ENCODE measurements at regions not wholly inside any gene's neighbourhood (a gene's known extent, or its start where the extent isn't known, plus 50 kb on each side); places are given as distances from the start of the nearest gene placed in this dataset.

- Histone ChIP-seq H3K27me3 (replicated peaks in 2 of 5; ENCODE audit: control insufficient read depth in 4 of 5, insufficient read depth in 5 of 5, low read length in 4 of 5) (no peaks in the 10 kb centered on the region), H3K27ac (ENCODE audit: insufficient read depth in 1 of 2, low read depth in 1 of 2, low read length in 2 of 2, poor library complexity in 1 of 2, severe bottlenecking in 2 of 2) (no peak overlapping the region), H3K4me3 (ENCODE audit: control insufficient read depth in 1 of 7, extremely low read depth in 1 of 7, insufficient read depth in 4 of 7, low read depth in 2 of 7, low read length in 6 of 7) (no peak overlapping the region), H3K9me3 (ENCODE audit: control extremely low read depth in 1 of 5, control insufficient read depth in 4 of 5, insufficient read depth in 2 of 5, low read depth in 1 of 5, low read length in 4 of 5) (peaks cover 0 to 3% (median 0%) of the 10 kb centered on the region in 5 experiments), H3K36me3 (ENCODE audit: control insufficient read depth in 4 of 4, insufficient read depth in 4 of 4, low read length in 3 of 4) (no peaks in the 10 kb centered on the region), H3K4me1 (ENCODE audit: control extremely low read depth in 1 of 4, control insufficient read depth in 4 of 4, insufficient read depth in 4 of 4, low read length in 3 of 4) (no peaks in the 10 kb centered on the region)
- DNase-seq: no peak
- 97% methylated on average over 5 of the region's 5 CpGs for WGBS (ENCODE audit: insufficient coverage)
- POLR2A ChIA-PET: no interaction called here
- CTCF ChIA-PET: no interaction called here
Measured at GRCh38 chr18:72375618-72376017, 168.5 kb downstream of the CBLN2 start.

- CTCF ChIA-PET: no interaction called here
- Histone ChIP-seq H3K36me3 (ENCODE audit: control insufficient read depth in 4 of 4, insufficient read depth in 4 of 4, low read length in 3 of 4) (no peaks in the 10 kb centered on the region), H3K4me3 (ENCODE audit: control insufficient read depth in 1 of 7, extremely low read depth in 1 of 7, insufficient read depth in 4 of 7, low read depth in 2 of 7, low read length in 6 of 7) (no peak overlapping the region), H3K27ac (ENCODE audit: insufficient read depth in 1 of 2, low read depth in 1 of 2, low read length in 2 of 2, poor library complexity in 1 of 2, severe bottlenecking in 2 of 2) (no peak overlapping the region), H3K9me3 (ENCODE audit: control extremely low read depth in 1 of 5, control insufficient read depth in 4 of 5, insufficient read depth in 2 of 5, low read depth in 1 of 5, low read length in 4 of 5) (peaks cover 0 to 5% (median 0%) of the 10 kb centered on the region in 5 experiments), H3K27me3 (replicated peaks in 2 of 5; ENCODE audit: control insufficient read depth in 4 of 5, insufficient read depth in 5 of 5, low read length in 4 of 5) (no peaks in the 10 kb centered on the region), H3K4me1 (ENCODE audit: control extremely low read depth in 1 of 4, control insufficient read depth in 4 of 4, insufficient read depth in 4 of 4, low read length in 3 of 4) (no peaks in the 10 kb centered on the region)
- POLR2A ChIA-PET: no interaction called here
- DNase-seq: no peak
Measured at GRCh38 chr18:72372076-72372475, 172.1 kb downstream of the CBLN2 start.

- Histone ChIP-seq H3K36me3 (ENCODE audit: control insufficient read depth in 4 of 4, insufficient read depth in 4 of 4, low read length in 3 of 4) (no peaks in the 10 kb centered on the region), H3K27ac (ENCODE audit: insufficient read depth in 1 of 2, low read depth in 1 of 2, low read length in 2 of 2, poor library complexity in 1 of 2, severe bottlenecking in 2 of 2) (no peak overlapping the region), H3K4me1 (ENCODE audit: control extremely low read depth in 1 of 4, control insufficient read depth in 4 of 4, insufficient read depth in 4 of 4, low read length in 3 of 4) (no peaks in the 10 kb centered on the region), H3K27me3 (replicated peaks in 2 of 5; ENCODE audit: control insufficient read depth in 4 of 5, insufficient read depth in 5 of 5, low read length in 4 of 5) (no peaks in the 10 kb centered on the region), H3K4me3 (ENCODE audit: control insufficient read depth in 1 of 7, extremely low read depth in 1 of 7, insufficient read depth in 4 of 7, low read depth in 2 of 7, low read length in 6 of 7) (no peak overlapping the region), H3K9me3 (ENCODE audit: control extremely low read depth in 1 of 5, control insufficient read depth in 4 of 5, insufficient read depth in 2 of 5, low read depth in 1 of 5, low read length in 4 of 5) (peaks cover 0 to 5% (median 0%) of the 10 kb centered on the region in 5 experiments)
- no peak for DNase-seq
- ChIA-PET CTCF (no interaction called here), POLR2A (no interaction called here)
- WGBS (ENCODE audit: insufficient coverage): no CpG with 5 or more reads among the region's 1 CpG
Measured at GRCh38 chr18:72368308-72368707, 175.8 kb downstream of the CBLN2 start.

GRCh38 chr18:72360634-72361033 lies 183.5 kb downstream of the CBLN2 start:
- Histone ChIP-seq H3K27ac (ENCODE audit: insufficient read depth in 1 of 2, low read depth in 1 of 2, low read length in 2 of 2, poor library complexity in 1 of 2, severe bottlenecking in 2 of 2) (no peak overlapping the region), H3K9me3 (ENCODE audit: control extremely low read depth in 1 of 5, control insufficient read depth in 4 of 5, insufficient read depth in 2 of 5, low read depth in 1 of 5, low read length in 4 of 5) (no peaks in the 10 kb centered on the region), H3K4me3 (ENCODE audit: control insufficient read depth in 1 of 7, extremely low read depth in 1 of 7, insufficient read depth in 4 of 7, low read depth in 2 of 7, low read length in 6 of 7) (no peak overlapping the region), H3K27me3 (replicated peaks in 2 of 5; ENCODE audit: control insufficient read depth in 4 of 5, insufficient read depth in 5 of 5, low read length in 4 of 5) (no peaks in the 10 kb centered on the region), H3K36me3 (ENCODE audit: control insufficient read depth in 4 of 4, insufficient read depth in 4 of 4, low read length in 3 of 4) (no peaks in the 10 kb centered on the region), H3K4me1 (ENCODE audit: control extremely low read depth in 1 of 4, control insufficient read depth in 4 of 4, insufficient read depth in 4 of 4, low read length in 3 of 4) (peaks cover 0 to 3% (median 0%) of the 10 kb centered on the region in 4 experiments)
- WGBS (ENCODE audit: insufficient coverage): 54% methylated on average over 3 of the region's 4 CpGs
- DNase-seq: no peak
- POLR2A ChIA-PET: no interaction called here
- CTCF ChIA-PET: no interaction called here

GRCh38 chr18:72342933-72343332 lies 201.2 kb downstream of the CBLN2 start:
- POLR2A ChIA-PET: no interaction called here
- Histone ChIP-seq H3K36me3 (ENCODE audit: control insufficient read depth in 4 of 4, insufficient read depth in 4 of 4, low read length in 3 of 4) (no peaks in the 10 kb centered on the region), H3K4me1 (ENCODE audit: control extremely low read depth in 1 of 4, control insufficient read depth in 4 of 4, insufficient read depth in 4 of 4, low read length in 3 of 4) (no peaks in the 10 kb centered on the region), H3K9me3 (ENCODE audit: control extremely low read depth in 1 of 5, control insufficient read depth in 4 of 5, insufficient read depth in 2 of 5, low read depth in 1 of 5, low read length in 4 of 5) (no peaks in the 10 kb centered on the region), H3K27ac (ENCODE audit: insufficient read depth in 1 of 2, low read depth in 1 of 2, low read length in 2 of 2, poor library complexity in 1 of 2, severe bottlenecking in 2 of 2) (no peak overlapping the region), H3K27me3 (replicated peaks in 2 of 5; ENCODE audit: control insufficient read depth in 4 of 5, insufficient read depth in 5 of 5, low read length in 4 of 5) (no peaks in the 10 kb centered on the region), H3K4me3 (ENCODE audit: control insufficient read depth in 1 of 7, extremely low read depth in 1 of 7, insufficient read depth in 4 of 7, low read depth in 2 of 7, low read length in 6 of 7) (no peak overlapping the region)
- no CpG with 5 or more reads among the region's 2 CpGs for WGBS (ENCODE audit: insufficient coverage)
- DNase-seq: no peak
- CTCF ChIA-PET: no interaction called here

- no peaks in the 10 kb centered on the region for H3K9me3 ChIP-seq (ENCODE audit: control extremely low read depth in 1 of 5, control insufficient read depth in 4 of 5, insufficient read depth in 2 of 5, low read depth in 1 of 5, low read length in 4 of 5)
- no peak overlapping the region for H3K4me3 ChIP-seq (ENCODE audit: control insufficient read depth in 1 of 7, extremely low read depth in 1 of 7, insufficient read depth in 4 of 7, low read depth in 2 of 7, low read length in 6 of 7)
- DNase-seq: no peak
- POLR2A ChIA-PET: no interaction called here
- no CpG with 5 or more reads among the region's 1 CpG for WGBS (ENCODE audit: insufficient coverage)
- H3K27me3 ChIP-seq (replicated peaks in 2 of 5; ENCODE audit: control insufficient read depth in 4 of 5, insufficient read depth in 5 of 5, low read length in 4 of 5): no peaks in the 10 kb centered on the region
- H3K27ac ChIP-seq (ENCODE audit: insufficient read depth in 1 of 2, low read depth in 1 of 2, low read length in 2 of 2, poor library complexity in 1 of 2, severe bottlenecking in 2 of 2): no peak overlapping the region
- no peaks in the 10 kb centered on the region for H3K36me3 ChIP-seq (ENCODE audit: control insufficient read depth in 4 of 4, insufficient read depth in 4 of 4, low read length in 3 of 4)
- no peaks in the 10 kb centered on the region for H3K4me1 ChIP-seq (ENCODE audit: control extremely low read depth in 1 of 4, control insufficient read depth in 4 of 4, insufficient read depth in 4 of 4, low read length in 3 of 4)
- CTCF ChIA-PET: no interaction called here
Measured at GRCh38 chr18:72339976-72340375, 204.2 kb downstream of the CBLN2 start.

GRCh38 chr18:72336786-72337185 lies 207.4 kb downstream of the CBLN2 start:
- POLR2A ChIA-PET: no interaction called here
- CTCF ChIA-PET: no interaction called here
- no peak for DNase-seq
- H3K4me1 ChIP-seq (ENCODE audit: control extremely low read depth in 1 of 4, control insufficient read depth in 4 of 4, insufficient read depth in 4 of 4, low read length in 3 of 4): no peaks in the 10 kb centered on the region
- H3K4me3 ChIP-seq (ENCODE audit: control insufficient read depth in 1 of 7, extremely low read depth in 1 of 7, insufficient read depth in 4 of 7, low read depth in 2 of 7, low read length in 6 of 7): no peak overlapping the region
- no peaks in the 10 kb centered on the region for H3K9me3 ChIP-seq (ENCODE audit: control extremely low read depth in 1 of 5, control insufficient read depth in 4 of 5, insufficient read depth in 2 of 5, low read depth in 1 of 5, low read length in 4 of 5)
- H3K27me3 ChIP-seq (replicated peaks in 2 of 5; ENCODE audit: control insufficient read depth in 4 of 5, insufficient read depth in 5 of 5, low read length in 4 of 5): no peaks in the 10 kb centered on the region
- H3K36me3 ChIP-seq (ENCODE audit: control insufficient read depth in 4 of 4, insufficient read depth in 4 of 4, low read length in 3 of 4): no peaks in the 10 kb centered on the region
- H3K27ac ChIP-seq (ENCODE audit: insufficient read depth in 1 of 2, low read depth in 1 of 2, low read length in 2 of 2, poor library complexity in 1 of 2, severe bottlenecking in 2 of 2): no peak overlapping the region

- Histone ChIP-seq H3K27me3 (replicated peaks in 2 of 5; ENCODE audit: control insufficient read depth in 4 of 5, insufficient read depth in 5 of 5, low read length in 4 of 5) (no peaks in the 10 kb centered on the region), H3K4me1 (ENCODE audit: control extremely low read depth in 1 of 4, control insufficient read depth in 4 of 4, insufficient read depth in 4 of 4, low read length in 3 of 4) (no peaks in the 10 kb centered on the region), H3K4me3 (ENCODE audit: control insufficient read depth in 1 of 7, extremely low read depth in 1 of 7, insufficient read depth in 4 of 7, low read depth in 2 of 7, low read length in 6 of 7) (no peak overlapping the region), H3K9me3 (ENCODE audit: control extremely low read depth in 1 of 5, control insufficient read depth in 4 of 5, insufficient read depth in 2 of 5, low read depth in 1 of 5, low read length in 4 of 5) (no peaks in the 10 kb centered on the region), H3K36me3 (ENCODE audit: control insufficient read depth in 4 of 4, insufficient read depth in 4 of 4, low read length in 3 of 4) (no peaks in the 10 kb centered on the region), H3K27ac (ENCODE audit: insufficient read depth in 1 of 2, low read depth in 1 of 2, low read length in 2 of 2, poor library complexity in 1 of 2, severe bottlenecking in 2 of 2) (no peak overlapping the region)
- ChIA-PET POLR2A (no interaction called here), CTCF (interaction anchor here (1.2 kb wide), 1 partner anchor 71 kb away, joined by 3 read pairs; no protein-coding TSS in a partner anchor)
- 83% methylated on average over 1 of the region's 2 CpGs for WGBS (ENCODE audit: insufficient coverage)
- DNase-seq: no peak
Measured at GRCh38 chr18:72329533-72329932, 214.6 kb downstream of the CBLN2 start.
